Heart right ventricle (tissue), 16 donors: ENCODE measurements at regions not wholly inside any gene's neighbourhood (a gene's known extent, or its start where the extent isn't known, plus 50 kb on each side); places are given as distances from the start of the nearest gene placed in this dataset.
A peak's percentile ranks its signal among the peaks of the same experiment; 100 is the strongest.
"Not testable (repeated sequence)": the region's sequence is repeated elsewhere in the genome, so short reads cannot be mapped to it uniquely, and the experiment has no call there.

Experiments used
- ATAC-seq, 8 donors: fragments of 200-7000 bp; cut with Tn5 transposase; one replicate each; pipeline ENCODE4 v1.9.1; 2020; ENCODE audit warnings: mild to moderate bottlenecking in 8 of 8, moderate library complexity in 8 of 8, moderate number of reproducible peaks in 1 of 8
- DNase-seq, 2 donors: peaks; one replicate each; pipeline ENCODE4 v3.0.0-alpha.2; 2020
- H3K27ac ChIP-seq, 10 donors: fragments of 200-600 bp; sonication (generic) in 2 of 10; one replicate each; pipeline versions ENCODE4 v1.5.0 to v1.8.0; 2020 to 2022; ENCODE audit warnings: mild to moderate bottlenecking in 3 of 10
- H3K27me3 ChIP-seq, 7 donors: fragments of 200-600 bp; one replicate each; pipeline ENCODE4 v1.8.0; 2021 to 2022; ENCODE audit warnings: mild to moderate bottlenecking in 2 of 7
- H3K36me3 ChIP-seq, 9 donors: fragments of 200-600 bp; sonication (generic) in 1 of 9; one replicate each; pipeline versions ENCODE4 v1.5.0 to v1.8.0; 2020 to 2022; ENCODE audit warnings: mild to moderate bottlenecking in 2 of 9
- H3K4me1 ChIP-seq, 9 donors: fragments of 200-600 bp; sonication (generic) in 1 of 9; one replicate each; pipeline versions ENCODE4 v1.5.0 to v1.8.0; 2020 to 2022; ENCODE audit warnings: mild to moderate bottlenecking in 4 of 9
- H3K4me3 ChIP-seq, 10 donors: fragments of 200-600 bp; sonication (generic) in 2 of 10; one replicate each; pipeline versions ENCODE4 v1.5.0 to v1.8.0; 2020 to 2022; ENCODE audit warnings: mild to moderate bottlenecking in 7 of 10, moderate library complexity in 2 of 10
- H3K9me3 ChIP-seq, 11 donors: fragments of 200-600 bp in 10 of 11; sonication (generic) in 2 of 11; one replicate each; pipeline versions ENCODE4 v1.5.0 to v1.8.0; 2013 to 2022; ENCODE audit warnings: mild to moderate bottlenecking in 2 of 11, control low read depth in 1 of 11, moderate library complexity in 1 of 11
- CTCF ChIP-seq, 9 donors: fragments of 200-600 bp; sonication (generic) in 2 of 9; IDR thresholded peaks; one replicate each; pipeline versions ENCODE4 v1.5.0 to v1.8.0; 2021 to 2022; ENCODE audit warnings: antibody characterized with exemption in 9 of 9, mild to moderate bottlenecking in 5 of 9, moderate library complexity in 1 of 9
- WGBS, 2 donors: extraction: QIAGEN DNeasy Blood & Tissue Kit; methylation state at CpG; one replicate each; pipeline ENCODE4 v1.1.7; 2013; ENCODE audit warnings: inconsistent platforms in 1 of 2; 5-methylcytosine and 5-hydroxymethylcytosine counted together
- intact Hi-C, 10 donors: fragments of 100-400 bp; cut with DNase I; formaldehyde crosslinking; loops; one replicate each; pipeline versions ENCODE4 v1.11.1 to v1.14.2; 2022
- donor health status: Arrhythmogenic right ventricular cardiomyopathy.
- donor health status: ischemic (EF 13 %, LVEDD 7.1; RV severe dilation, severe dysfunction).
- donor health status: healthy with polysubstance abuse.
- donor health status: DM: no; HTN: yes; CAD: no.
- donor health status: DM: no; HTN: no; CAD: no.
- donor health status: ischemic (EF 25% LVEDD 6.9; RV normal size, moderate dysfunction).
- donor health status: ischemic (EF 25% LVEDD 5.7; RV mildly dilated, moderate dysfunction).
- donor health status: healthy.
- donor health status: DM: yes; HTN: yes; CAD: no.
- donor health status: Ischemic cardiomyopathy.
- donor health status: ischemic (EF 35%, LVEDD 5.7; RV mildly dilated, moderate dysfunction).
- donor health status: nonischemic (EF 11% LVEDD 7.7; RV severe dilation, severe dysfunction).
- donor health status: DM: yes; HTN: yes; CAD: no.
- donor health status: PGD.
- donor health status: ischemic (EF 29% LVEDD 5.4; RV normal size, mild dysfunction).
- donor health status: nonischemic (EF 23%, LVEDD 6.1; RV moderate dilation, normal function).

- Histone ChIP-seq H3K9me3 (no peaks in the 10 kb centered on the region), H3K4me1 (peaks cover 0 to 19% (median 0%) of the 10 kb centered on the region in 9 donors), H3K27me3 (no peaks in the 10 kb centered on the region), H3K36me3 (no peaks in the 10 kb centered on the region), H3K4me3 (no peak overlapping the region), H3K27ac (peak overlapping the region in 1 of 10 donors; percentile 45)
- intact Hi-C loops: no loop called here
- no peak for ATAC-seq
- 34 to 39% methylated on average over 1 of the region's 1 CpG for WGBS, 2 donors
- no peak for DNase-seq
- TF ChIP-seq CTCF (IDR thresholded peaks at IDR 0.05): no peak
Measured at GRCh38 chr4:102404431-102404969, 59.2 kb upstream of the SLC39A8 start.

DNA sequence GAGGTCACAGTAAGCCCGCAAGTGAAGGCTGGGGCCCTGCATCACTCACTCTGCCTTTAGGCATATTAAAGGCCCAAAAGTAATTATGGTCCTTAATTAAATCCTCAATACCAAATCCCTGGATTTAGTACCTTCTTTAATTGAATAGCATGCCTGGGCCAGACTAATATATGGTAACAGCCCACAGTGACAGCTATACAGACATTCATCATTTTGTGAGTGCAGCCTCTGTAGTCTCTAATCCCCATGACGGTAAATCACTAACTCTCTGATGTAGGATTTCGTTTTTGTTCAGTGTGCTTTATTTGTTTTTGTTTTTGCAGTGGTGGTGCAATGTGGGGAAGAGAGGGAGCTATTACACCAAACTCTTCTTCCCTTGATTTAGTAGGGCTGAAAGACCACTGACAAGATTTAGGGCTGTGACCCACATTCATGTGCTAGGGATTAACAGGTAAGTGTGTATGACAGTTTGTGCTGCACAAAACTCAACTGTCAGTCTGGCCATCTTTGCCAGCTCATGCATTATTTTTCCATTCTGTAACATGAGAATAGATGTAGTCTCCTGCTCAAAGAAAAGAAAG, 60.6 kb upstream of the SLC39A8 start:
- intact Hi-C loops: no loop called here
- no peak overlapping the region for H3K4me3 ChIP-seq
- no peak for ATAC-seq
- no peaks in the 10 kb centered on the region for H3K9me3 ChIP-seq
- H3K4me1 ChIP-seq: peaks cover 0 to 18% (median 0%) of the 10 kb centered on the region in 9 donors
- H3K27ac ChIP-seq: no peak overlapping the region
- no peak for DNase-seq
- TF ChIP-seq CTCF (IDR thresholded peaks at IDR 0.05): no peak
- H3K36me3 ChIP-seq: no peaks in the 10 kb centered on the region
- no peaks in the 10 kb centered on the region for H3K27me3 ChIP-seq
- 85 to 87% methylated on average over 3 of the region's 3 CpGs for WGBS, 2 donors

DNA sequence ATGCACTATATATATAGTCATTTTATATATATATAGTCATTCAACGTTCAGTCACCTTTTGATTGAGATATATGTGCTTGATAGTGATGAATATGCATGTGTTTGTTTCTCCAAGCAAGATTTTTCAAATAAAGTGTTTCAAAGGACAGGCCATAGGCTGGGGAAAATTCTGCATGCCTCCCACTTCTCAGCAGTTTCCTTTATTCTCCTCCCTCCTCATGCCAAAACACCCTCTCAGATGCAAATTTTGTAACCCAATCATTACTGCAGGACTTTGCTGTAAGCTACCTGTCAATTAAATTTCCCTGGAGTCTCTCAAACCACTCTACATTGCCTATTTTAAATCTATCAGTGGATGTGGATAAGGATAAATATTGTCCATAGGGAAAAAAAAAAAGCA, 65.6 kb upstream of the SLC39A8 start:
- H3K4me1 ChIP-seq, H3K4me3 ChIP-seq, DNase-seq, H3K9me3 ChIP-seq, H3K27ac ChIP-seq, H3K36me3 ChIP-seq, ATAC-seq, H3K27me3 ChIP-seq, intact Hi-C loops: not testable (repeated sequence)
- WGBS, 2 donors: 81 to 97% methylated on average over 1 of the region's 1 CpG

DNA sequence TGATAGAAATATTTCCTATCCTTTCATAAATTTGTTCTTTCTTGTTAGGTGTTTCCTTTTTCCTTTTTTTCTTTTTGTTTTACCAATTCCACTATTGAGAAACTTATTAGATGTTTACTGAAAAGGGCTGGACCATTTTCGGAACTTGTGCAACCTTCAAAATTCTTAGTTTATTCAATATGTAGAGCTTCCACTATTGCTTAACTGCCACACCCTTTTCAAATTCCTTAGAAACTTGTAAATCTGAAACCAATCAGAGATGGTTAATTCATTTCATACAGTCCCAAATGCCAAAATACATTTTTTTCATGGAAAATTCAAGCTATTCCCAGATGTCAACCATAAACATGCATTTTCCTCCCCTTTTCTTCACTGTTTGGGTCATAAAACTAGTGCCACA, 66.1 kb upstream of the SLC39A8 start:
- intact Hi-C loops: no loop called here
- no peak for TF ChIP-seq CTCF (IDR thresholded peaks at IDR 0.05)
- H3K4me3 ChIP-seq: no peak overlapping the region
- DNase-seq (no peak), ATAC-seq (no peak)
- no peaks in the 10 kb centered on the region for H3K27me3 ChIP-seq
- peaks cover 0 to 6% (median 0%) of the 10 kb centered on the region in 9 donors for H3K4me1 ChIP-seq
- H3K36me3 ChIP-seq: no peaks in the 10 kb centered on the region
- 88 to 90% methylated on average over 1 of the region's 1 CpG for WGBS, 2 donors
- H3K9me3 ChIP-seq: no peaks in the 10 kb centered on the region
- H3K27ac ChIP-seq: no peak overlapping the region

DNA sequence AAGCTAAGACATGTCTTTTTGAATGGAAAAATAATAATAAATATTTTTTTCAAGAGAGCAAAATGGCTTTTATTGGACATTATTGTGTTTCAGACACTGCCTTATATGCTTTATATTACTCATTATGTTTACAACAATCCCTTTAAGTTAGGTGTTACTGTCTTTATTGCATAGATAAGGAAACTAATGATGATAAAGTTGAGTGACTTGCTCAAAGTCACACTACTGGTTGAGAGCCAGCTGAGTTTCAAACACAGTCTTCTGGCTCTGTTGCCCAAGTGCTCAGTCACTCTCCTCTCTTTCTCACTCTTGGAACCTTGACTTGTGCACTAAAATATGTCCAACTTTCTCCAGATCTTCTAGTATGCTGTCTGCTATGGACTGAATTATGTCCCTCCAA, 71.5 kb upstream of the SLC39A8 start:
- Histone ChIP-seq H3K4me1 (peaks cover 0 to under 1% (median 0%) of the 10 kb centered on the region in 9 donors), H3K4me3 (no peak overlapping the region), H3K27ac (no peak overlapping the region), H3K36me3 (no peaks in the 10 kb centered on the region), H3K9me3 (no peaks in the 10 kb centered on the region), H3K27me3 (no peaks in the 10 kb centered on the region)
- DNase-seq (no peak), ATAC-seq (no peak)
- intact Hi-C loops: no loop called here
- no peak for TF ChIP-seq CTCF (IDR thresholded peaks at IDR 0.05)
